Lung (tissue), 11 donors: ENCODE measurements at regions not wholly inside any gene's neighbourhood (a gene's known extent, or its start where the extent isn't known, plus 50 kb on each side); places are given as distances from the start of the nearest gene placed in this dataset.

ENCODE experiments used
- ATAC-seq: fragments of 200-7000 bp; cut with Tn5 transposase; one replicate; pipeline ENCODE4 v1.9.1; 2020; ENCODE audit warnings: moderate number of reproducible peaks; ENCODE audit not compliant: insufficient read depth, low FRiP score
- DNase-seq, 3 donors: peaks; one replicate each; pipeline ENCODE4 v3.0.0-alpha.2; 2013 to 2017
- H3K27ac ChIP-seq, 2 donors: one replicate each; pipeline ENCODE4 v1.5.1; 2013; ENCODE audit warnings: mild to moderate bottlenecking in 2 of 2, moderate library complexity in 2 of 2, control low read depth in 1 of 2, inconsistent platforms in 1 of 2, low read depth in 1 of 2, low read length in 1 of 2
- H3K27me3 ChIP-seq, 3 donors: one replicate each; pipeline ENCODE4 v1.5.1; 2013; ENCODE audit warnings: low read length in 2 of 3; ENCODE audit not compliant: control insufficient read depth in 3 of 3, insufficient read depth in 3 of 3
- H3K36me3 ChIP-seq, 4 donors: one replicate each; pipeline ENCODE4 v1.5.1; 2013; ENCODE audit warnings: low read length in 4 of 4, mild to moderate bottlenecking in 1 of 4, moderate library complexity in 1 of 4; ENCODE audit not compliant: control insufficient read depth in 4 of 4, insufficient read depth in 4 of 4
- H3K4me1 ChIP-seq, 5 donors: one replicate each; pipeline ENCODE4 v1.5.1; 2013; ENCODE audit warnings: low read length in 5 of 5, mild to moderate bottlenecking in 2 of 5, moderate library complexity in 1 of 5; ENCODE audit not compliant: control insufficient read depth in 5 of 5, insufficient read depth in 5 of 5
- H3K4me3 ChIP-seq: one replicate; pipeline ENCODE4 v1.5.1; 2013; ENCODE audit warnings: mild to moderate bottlenecking, control low read depth, moderate library complexity
- H3K9ac ChIP-seq, 2 donors: one replicate each; pipeline ENCODE4 v1.5.1; 2013; ENCODE audit warnings: low read length in 2 of 2, control low read depth in 1 of 2; ENCODE audit not compliant: insufficient read depth in 1 of 2
- H3K9me3 ChIP-seq, 4 donors: one replicate each; pipeline ENCODE4 v1.5.1; 2013; ENCODE audit warnings: low read length in 3 of 4, mild to moderate bottlenecking in 1 of 4, moderate library complexity in 1 of 4; ENCODE audit not compliant: control insufficient read depth in 4 of 4, insufficient read depth in 3 of 4
- CTCF ChIP-seq: IDR thresholded peaks from 2 replicates; pipeline ENCODE4 v1.5.1; 2012; ENCODE audit warnings: mild to moderate bottlenecking; ENCODE audit errors: control extremely low read depth, extremely low read depth
- WGBS, 2 donors: extraction: QIAGEN DNeasy Blood & Tissue Kit; methylation state at CpG; one replicate each; pipeline ENCODE4 v1.1.7; 2013; 5-methylcytosine and 5-hydroxymethylcytosine counted together
- donor health status: control.
- donor health status: control.
- donor health status: Bipolar disorder and iron deficiency.
- donor health status: healthy.
- donor health status: DM: yes; HTN: yes; CAD: no.

- DNase-seq (no peak), ATAC-seq (no peak)
- no peak overlapping the region for H3K27ac ChIP-seq
- no peaks in the 10 kb centered on the region for H3K36me3 ChIP-seq
- H3K9ac ChIP-seq, result no peak overlapping the region
- 91 to 92% methylated on average over 1 of the region's 1 CpG for WGBS, 2 donors
- H3K4me3 ChIP-seq, result no peak overlapping the region
- TF ChIP-seq CTCF, result no peak
- H3K4me1 ChIP-seq, result peaks cover 0 to 1% (median 0%) of the 10 kb centered on the region in 5 donors
- H3K27me3 ChIP-seq, result no peaks in the 10 kb centered on the region
- H3K9me3 ChIP-seq, result no peaks in the 10 kb centered on the region
These were observed 68.6 kb downstream of the TMEM30B start for GRCh38 chr14:61212546-61212945.

GRCh38 chr14:61211476-61212255, 69.5 kb downstream of the TMEM30B start:
- no peak overlapping the region for H3K4me3 ChIP-seq
- no peaks in the 10 kb centered on the region for H3K27me3 ChIP-seq
- ATAC-seq, result no peak
- no peak for TF ChIP-seq CTCF
- H3K4me1 ChIP-seq, result no peaks in the 10 kb centered on the region
- H3K27ac ChIP-seq, result no peak overlapping the region
- no peaks in the 10 kb centered on the region for H3K9me3 ChIP-seq
- WGBS, 2 donors, result 79 to 84% methylated on average over 9 of the region's 9 CpGs
- no peaks in the 10 kb centered on the region for H3K36me3 ChIP-seq
- no peak overlapping the region for H3K9ac ChIP-seq
- no peak for DNase-seq

GRCh38 chr14:61203081-61203753, 77.9 kb downstream of the TMEM30B start:
- Histone ChIP-seq H3K36me3 (no peaks in the 10 kb centered on the region), H3K9me3 (no peaks in the 10 kb centered on the region), H3K4me3 (no peak overlapping the region), H3K9ac (no peak overlapping the region), H3K27me3 (no peaks in the 10 kb centered on the region), H3K4me1 (no peaks in the 10 kb centered on the region), H3K27ac (no peak overlapping the region)
- DNase-seq (no peak), ATAC-seq (no peak)
- no peak for TF ChIP-seq CTCF
- 75 to 80% methylated on average over 10 of the region's 10 CpGs for WGBS, 2 donors
